H1 (cell line): ENCODE measurements at regions not wholly inside any gene's neighbourhood (a gene's known extent, or its start where the extent isn't known, plus 50 kb on each side); places are given as distances from the start of the nearest gene placed in this dataset.

Source experiments
- CTCF ChIA-PET: fragments of 300-600 bp; sonication (Branson Sonifier 250); formaldehyde crosslinking; loops from one replicate; lab custom pipeline; 2021; ENCODE audit not compliant: partially characterized antibody; lab: Charles Lee
- POLR2A ChIA-PET: fragments of 300-600 bp; sonication (Branson Sonifier 250); formaldehyde crosslinking; loops from one replicate; lab custom pipeline; 2021; ENCODE audit warnings: inconsistent platforms; ENCODE audit not compliant: partially characterized antibody; lab: Charles Lee
- DNase-seq, 2 experiments: peaks; one replicate each; pipeline versions ENCODE4 v3.0.0 to v3.0.0-alpha.2; 2010 to 2022; ENCODE audit warnings: low spot score in 2 of 2, low read depth in 1 of 2, mixed read lengths in 1 of 2
- FAIRE-seq: peaks from 2 replicates; lab custom pipeline; 2011; peaks lifted over from hg19 to GRCh38; lab: Jason Lieb, UNC
- H2AFZ ChIP-seq: 2 replicates; pipeline ENCODE4 v1.8.1; 2012; ENCODE audit warnings: low read length, inconsistent platforms
- H2AK5ac ChIP-seq: 2 replicates; pipeline ENCODE4 v1.6.1; 2013; ENCODE audit warnings: low read depth, low read length
- H2BK120ac ChIP-seq: replicated peaks from 2 replicates; pipeline ENCODE3; 2013; ENCODE audit warnings: low read depth, low read length, inconsistent platforms
- H2BK12ac ChIP-seq: 2 replicates; pipeline ENCODE4 v1.6.1; 2013; ENCODE audit warnings: low read depth, low read length
- H2BK15ac ChIP-seq: 2 replicates; pipeline ENCODE4 v1.6.1; 2013; ENCODE audit warnings: low read length
- H2BK20ac ChIP-seq: 2 replicates; pipeline ENCODE4 v1.6.1; 2013; ENCODE audit warnings: low read length
- H2BK5ac ChIP-seq: 2 replicates; pipeline ENCODE4 v1.6.1; 2013; ENCODE audit warnings: low read depth, low read length
- H3K14ac ChIP-seq: 2 replicates; pipeline ENCODE4 v1.6.1; 2013; ENCODE audit warnings: inconsistent platforms; ENCODE audit not compliant: insufficient read length
- H3K18ac ChIP-seq: 2 replicates; pipeline ENCODE4 v1.6.1; 2013; ENCODE audit warnings: low read length; ENCODE audit errors: extremely low read depth
- H3K23ac ChIP-seq: 2 replicates; pipeline ENCODE4 v1.6.1; 2013; ENCODE audit warnings: inconsistent platforms; ENCODE audit not compliant: insufficient read length
- H3K23me2 ChIP-seq: 2 replicates; pipeline ENCODE4 v1.6.1; 2013; ENCODE audit warnings: low read depth, low read length
- H3K27ac ChIP-seq: 2 replicates; pipeline ENCODE4 v1.6.1; 2011; ENCODE audit warnings: low read depth, low read length, inconsistent platforms
- H3K27me3 ChIP-seq, 4 experiments: replicated peaks in 1 of 4; 1 replicate in 1 of 4; 2 replicates in 3 of 4; pipeline versions ENCODE4 v1.6.1 to v1.8.1; 2011 to 2013; ENCODE audit warnings: low read length in 3 of 4, mild to moderate bottlenecking in 3 of 4, inconsistent platforms in 2 of 4, mixed read lengths in 2 of 4, moderate library complexity in 1 of 4; ENCODE audit not compliant: control insufficient read depth in 3 of 4, insufficient read depth in 3 of 4; ENCODE audit errors: extremely low read depth in 1 of 4
- H3K36me3 ChIP-seq, 4 experiments: 2 replicates each; pipeline versions ENCODE4 v1.6.1 to v1.8.1; 2011 to 2013; ENCODE audit warnings: mild to moderate bottlenecking in 4 of 4, low read length in 3 of 4, moderate library complexity in 2 of 4, control low read depth in 1 of 4, inconsistent platforms in 1 of 4; ENCODE audit not compliant: insufficient read depth in 4 of 4, control insufficient read depth in 2 of 4
- H3K4ac ChIP-seq: replicated peaks from 2 replicates; pipeline ENCODE3; 2013; ENCODE audit warnings: low read length, low read depth, mixed read lengths, inconsistent platforms; ENCODE audit not compliant: insufficient read length
- H3K4me1 ChIP-seq, 4 experiments: replicated peaks in 1 of 4; 1 replicate in 1 of 4; 2 replicates in 3 of 4; pipeline versions ENCODE4 v1.6.1 to v1.8.1; 2011 to 2013; ENCODE audit warnings: low read length in 3 of 4, inconsistent platforms in 2 of 4, mixed read lengths in 1 of 4; ENCODE audit not compliant: insufficient read depth in 4 of 4, control insufficient read depth in 3 of 4
- H3K4me2 ChIP-seq, 2 experiments: 2 replicates each; pipeline versions ENCODE4 v1.6.1 to v1.8.1; 2011 to 2013; ENCODE audit warnings: low read depth in 2 of 2, low read length in 2 of 2, control low read depth in 1 of 2, inconsistent platforms in 1 of 2, mild to moderate bottlenecking in 1 of 2; ENCODE audit not compliant: insufficient read depth in 1 of 2
- H3K4me3 ChIP-seq, 4 experiments: fragments of 200-600, 300-600 bp in 1 of 4; sonication (generic), shearing (Covaris generic), sonication (Bioruptor Twin) in 1 of 4; 2 replicates each; pipeline versions ENCODE4 v1.5.1 to v1.8.1; 2011 to 2016; ENCODE audit warnings: low read length in 4 of 4, low read depth in 3 of 4, control low read depth in 2 of 4, inconsistent platforms in 2 of 4, mild to moderate bottlenecking in 2 of 4, mixed read lengths in 1 of 4, moderate library complexity in 1 of 4; ENCODE audit not compliant: insufficient read depth in 2 of 4; ENCODE audit errors: extremely low read depth in 1 of 4
- H3K56ac ChIP-seq: replicated peaks from 2 replicates; pipeline ENCODE3; 2013; ENCODE audit warnings: low read depth, mild to moderate bottlenecking, mixed read lengths, low read length, inconsistent platforms; ENCODE audit not compliant: insufficient read length
- H3K79me1 ChIP-seq: 2 replicates; pipeline ENCODE4 v1.6.1; 2013; ENCODE audit warnings: low read depth, low read length, control low read depth
- H3K79me2 ChIP-seq, 2 experiments: 2 replicates each; pipeline versions ENCODE4 v1.6.1 to v1.8.1; 2012 to 2013; ENCODE audit warnings: low read length in 2 of 2, mild to moderate bottlenecking in 2 of 2, inconsistent platforms in 1 of 2; ENCODE audit not compliant: insufficient read depth in 2 of 2, control insufficient read depth in 1 of 2
- H3K9ac ChIP-seq, 4 experiments: replicated peaks in 1 of 4; 1 replicate in 1 of 4; 2 replicates in 3 of 4; pipeline versions ENCODE4 v1.6.1 to v1.8.1; 2011 to 2013; ENCODE audit warnings: low read depth in 3 of 4, low read length in 3 of 4, control low read depth in 2 of 4, mild to moderate bottlenecking in 2 of 4, moderate library complexity in 2 of 4, inconsistent platforms in 1 of 4; ENCODE audit errors: extremely low read depth in 1 of 4
- H3K9me3 ChIP-seq, 2 experiments: 2 replicates each; pipeline versions ENCODE4 v1.6.1 to v1.8.1; 2012 to 2013; ENCODE audit warnings: mild to moderate bottlenecking in 2 of 2, moderate library complexity in 2 of 2, control low read depth in 1 of 2, inconsistent platforms in 1 of 2, low read depth in 1 of 2, low read length in 1 of 2, mixed read lengths in 1 of 2; ENCODE audit not compliant: insufficient read depth in 2 of 2
- H4K20me1 ChIP-seq, 2 experiments: replicated peaks in 1 of 2; 2 replicates each; pipeline versions ENCODE3 to v1.8.1; 2011 to 2013; ENCODE audit warnings: inconsistent platforms in 2 of 2, low read length in 2 of 2, mild to moderate bottlenecking in 1 of 2; ENCODE audit not compliant: insufficient read depth in 2 of 2, control insufficient read depth in 1 of 2
- H4K5ac ChIP-seq: 2 replicates; pipeline ENCODE4 v1.6.1; 2013; ENCODE audit warnings: low read length, low read depth, mixed read lengths, inconsistent platforms; ENCODE audit not compliant: insufficient read length
- H4K8ac ChIP-seq: 2 replicates; pipeline ENCODE4 v1.8.0; 2013; ENCODE audit warnings: mild to moderate bottlenecking, moderate library complexity, low read length, inconsistent platforms; ENCODE audit not compliant: insufficient read depth; ENCODE audit errors: extremely low read depth
- H4K91ac ChIP-seq: replicated peaks from 2 replicates; pipeline ENCODE3; 2013; ENCODE audit warnings: low read length, mixed read lengths, inconsistent platforms; ENCODE audit not compliant: insufficient read length
- BACH1 ChIP-seq: IDR thresholded peaks from 2 replicates; pipeline ENCODE4 v1.6.1; 2012; ENCODE audit warnings: low read length, improper control_type of control experiment
- CBX5 ChIP-seq: fragments of 300-800, 300-1000 bp; sonication (generic); IDR thresholded peaks from 2 replicates; pipeline ENCODE4 v1.7.1; 2016; ENCODE audit warnings: antibody characterized with exemption, low read length, low read depth
- CBX8 ChIP-seq: fragments of 300-800, 300-1000 bp; sonication (generic); IDR thresholded peaks from 2 replicates; pipeline ENCODE4 v1.7.1; 2016; ENCODE audit warnings: low read depth, low read length, borderline replicate concordance
- CEBPB ChIP-seq: IDR thresholded peaks from 2 replicates; pipeline ENCODE4 v1.6.1; 2012; ENCODE audit warnings: low read depth, low read length
- CHD1 ChIP-seq: IDR thresholded peaks from 2 replicates; pipeline ENCODE4 v1.6.1; 2012; ENCODE audit warnings: low read depth, low read length, improper control_type of control experiment
- HDAC6 ChIP-seq: IDR thresholded peaks from one replicate; pipeline ENCODE4 v1.7.1; 2012; ENCODE audit warnings: low read depth, mild to moderate bottlenecking, inconsistent platforms, low read length, moderate library complexity
- MAFK ChIP-seq: IDR thresholded peaks from 2 replicates; pipeline ENCODE4 v1.6.1; 2012; ENCODE audit warnings: low read depth, mild to moderate bottlenecking, improper control_type of control experiment, low read length
- NRF1 ChIP-seq: IDR thresholded peaks from 2 replicates; pipeline ENCODE4 v1.6.1; 2011; ENCODE audit warnings: mild to moderate bottlenecking, low read depth, low read length, improper control_type of control experiment
- RAD21 ChIP-seq, 2 experiments: IDR thresholded peaks in 1 of 2; conservative IDR thresholded peaks in 1 of 2; 2 replicates each; pipeline ENCODE4 v1.6.1; 2011; ENCODE audit warnings: low read depth in 2 of 2, low read length in 2 of 2, improper control_type of control experiment in 1 of 2, inconsistent platforms in 1 of 2, mild to moderate bottlenecking in 1 of 2, moderate library complexity in 1 of 2
- RFX5 ChIP-seq: IDR thresholded peaks from 2 replicates; pipeline ENCODE4 v1.6.1; 2011; ENCODE audit warnings: low read depth, low read length, improper control_type of control experiment, borderline replicate concordance
- RXRA ChIP-seq: IDR thresholded peaks from 2 replicates; pipeline ENCODE4 v1.6.1; 2011; ENCODE audit warnings: low read depth, mild to moderate bottlenecking, low read length, moderate library complexity; ENCODE audit not compliant: insufficient read depth
- SP1 ChIP-seq: IDR thresholded peaks from 2 replicates; pipeline ENCODE4 v1.6.1; 2011; ENCODE audit warnings: low read depth, low read length
- TCF12 ChIP-seq: IDR thresholded peaks from 2 replicates; pipeline ENCODE4 v1.6.1; 2011; ENCODE audit warnings: low read depth, mild to moderate bottlenecking, low read length
- WGBS, 2 experiments: shearing (Covaris generic) in 1 of 2; methylation state at CpG; one replicate each; pipeline versions ENCODE4 v1.1.6 to v1.1.7; 2013 to 2015; ENCODE audit warnings: low lambda C conversion rate in 2 of 2, mixed read lengths in 2 of 2, inconsistent platforms in 1 of 2, low coverage in 1 of 2, missing lambda C conversion rate in 1 of 2; ENCODE audit not compliant: insufficient replicate concordance in 2 of 2, insufficient coverage in 1 of 2, insufficient read length in 1 of 2; ENCODE audit errors: extremely low coverage in 1 of 2, missing lambda C conversion rate in 1 of 2; 5-methylcytosine and 5-hydroxymethylcytosine counted together
- TF ChIP-seq, protein P1 (sequence below): IDR thresholded peaks from 2 replicates; pipeline ENCODE4 v1.6.1; 2012; ENCODE audit warnings: low read length, inconsistent platforms

DNA sequence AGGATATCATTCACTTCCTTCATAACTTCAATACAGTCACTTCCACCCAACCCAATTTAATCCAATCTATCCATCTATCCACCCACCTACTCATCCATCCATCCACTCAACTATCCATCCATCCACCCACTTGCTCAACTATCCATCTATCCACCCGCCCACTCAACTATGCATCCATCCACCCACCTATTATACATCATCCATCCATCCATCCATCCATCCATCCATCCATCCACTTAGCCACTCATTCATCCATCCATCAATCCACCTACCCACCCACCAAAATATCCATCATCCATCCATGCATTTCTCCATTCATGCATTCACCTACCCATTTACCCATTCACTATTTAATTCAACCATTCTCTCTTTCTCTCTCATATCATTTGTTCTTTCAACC lies 179.5 kb downstream of the HAPSTR1 start:
- Histone ChIP-seq H2AK5ac (no peak overlapping the region), H3K4me1 (no peaks in the 10 kb centered on the region; a peak in 1 of 7 replicates), H3K79me1 (no peaks in the 10 kb centered on the region), H3K23me2 (peaks cover 5% of the 10 kb centered on the region; the same call in 1 of the 2 replicates), H2BK5ac (no peak overlapping the region), H3K4me2 (no peak overlapping the region), H3K4me3 (no peak overlapping the region), H2BK20ac (no peak overlapping the region), H2AFZ (no peak overlapping the region), H3K27ac (no peak overlapping the region), H3K27me3 (0 out of 7 replicates have a peak, but pooled peaks cover 0 to 2% (median 0%) of the 10 kb centered on the region in 4 experiments), H3K4ac (no peak overlapping the region), H4K5ac (no peak overlapping the region), H2BK120ac (no peak overlapping the region), H2BK15ac (no peak overlapping the region), H3K9me3 (no peaks in the 10 kb centered on the region), H3K14ac (no peak overlapping the region), H3K18ac (no peak overlapping the region), H4K8ac (no peak overlapping the region), H3K56ac (peak overlapping the region; percentile 60), H4K91ac (no peak overlapping the region), H3K36me3 (no peaks in the 10 kb centered on the region), H4K20me1 (no peaks in the 10 kb centered on the region), H3K23ac (no peak overlapping the region), H3K9ac (no peak overlapping the region), H2BK12ac (no peak overlapping the region), H3K79me2 (no peaks in the 10 kb centered on the region)
- ChIA-PET POLR2A (interaction anchor here (0.6 kb wide), 1 partner anchor 394 kb away, joined by 4 read pairs; no protein-coding TSS in a partner anchor), CTCF (interaction anchor here (0.6 to 2.8 kb wide), 8 partner anchors 9 to 910 kb away, joined by 3 to 39 read pairs (median 4); no protein-coding TSS in a partner anchor)
- FAIRE-seq (no peak), DNase-seq (no peak)
- TF ChIP-seq RAD21 (IDR thresholded peaks at IDR 0.05 in 1 of 2, conservative IDR thresholded peaks at IDR 0.05 in 1 of 2; ENCODE audit: low read depth in 2 of 2, low read length in 2 of 2) = no peak
- no peak for TF ChIP-seq TCF12
- TF ChIP-seq RXRA = no peak
- no peak for TF ChIP-seq CHD1
- TF ChIP-seq CBX5 = no peak
- TF ChIP-seq CEBPB = no peak
- TF ChIP-seq MAFK = no peak
- TF ChIP-seq CBX8 = no peak
- no peak for TF ChIP-seq BACH1
- TF ChIP-seq RFX5 = no peak
- TF ChIP-seq HDAC6 = no peak
- TF ChIP-seq, protein P1, sequence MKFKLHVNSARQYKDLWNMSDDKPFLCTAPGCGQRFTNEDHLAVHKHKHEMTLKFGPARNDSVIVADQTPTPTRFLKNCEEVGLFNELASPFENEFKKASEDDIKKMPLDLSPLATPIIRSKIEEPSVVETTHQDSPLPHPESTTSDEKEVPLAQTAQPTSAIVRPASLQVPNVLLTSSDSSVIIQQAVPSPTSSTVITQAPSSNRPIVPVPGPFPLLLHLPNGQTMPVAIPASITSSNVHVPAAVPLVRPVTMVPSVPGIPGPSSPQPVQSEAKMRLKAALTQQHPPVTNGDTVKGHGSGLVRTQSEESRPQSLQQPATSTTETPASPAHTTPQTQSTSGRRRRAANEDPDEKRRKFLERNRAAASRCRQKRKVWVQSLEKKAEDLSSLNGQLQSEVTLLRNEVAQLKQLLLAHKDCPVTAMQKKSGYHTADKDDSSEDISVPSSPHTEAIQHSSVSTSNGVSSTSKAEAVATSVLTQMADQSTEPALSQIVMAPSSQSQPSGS = no peak
- TF ChIP-seq NRF1 = no peak
- no peak for TF ChIP-seq SP1
- 85% methylated on average over 1 of the region's 1 CpG; no CpG with 5 or more reads in 1 of the 2 experiments for WGBS, 2 experiments
